ENCODE measurements at regions not wholly inside any gene's neighbourhood (a gene's known extent, or its start where the extent isn't known, plus 50 kb on each side); places are given as distances from the start of the nearest gene placed in this dataset.

DNA sequence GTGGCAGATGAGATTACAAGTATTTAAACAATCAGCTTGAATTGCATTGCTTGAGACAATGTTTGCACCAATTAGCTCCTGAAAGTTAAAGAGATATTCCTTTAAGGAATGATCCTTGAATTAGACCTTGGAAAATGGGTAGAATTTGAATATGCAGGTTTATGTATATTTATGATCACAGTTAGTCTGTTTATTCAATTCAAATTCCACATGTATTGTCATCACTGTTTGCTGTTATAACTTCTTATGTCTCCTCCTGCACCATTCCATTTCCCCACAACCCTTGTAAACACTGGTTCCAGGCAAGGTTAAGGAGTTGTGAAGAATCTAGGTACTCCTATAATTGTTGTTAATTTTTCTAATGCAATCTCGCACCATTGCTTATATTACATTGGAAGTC is 518.2 kb upstream of the PBX1 start:
- BruUV-seq (replicated peaks) = no TSS peak
- CTCF ChIA-PET = no interaction called here
- POLR2A ChIA-PET (ENCODE audit: low non-redundant PET) = no interaction called here
- Histone ChIP-seq H3K9me3 (ENCODE audit: low read depth, low read length, poor library complexity, severe bottlenecking) (no peaks in the 10 kb centered on the region), H3K27me3 (replicated peaks; ENCODE audit: insufficient read depth, low read depth, low read length, poor library complexity) (no peaks in the 10 kb centered on the region), H3K36me3 (ENCODE audit: insufficient read depth, low read length, poor library complexity, severe bottlenecking) (no peaks in the 10 kb centered on the region), H3K4me1 (ENCODE audit: insufficient read depth, low read length, poor library complexity, severe bottlenecking) (no peaks in the 10 kb centered on the region), H3K4me3 (ENCODE audit: low read depth, low read length, poor library complexity, severe bottlenecking) (no peak overlapping the region), H3K27ac (ENCODE audit: low read depth, low read length, poor library complexity, severe bottlenecking) (no peak overlapping the region)
- intact Hi-C loops (cut with micrococcal nuclease; ENCODE audit: unreplicated experiment) = no loop called here
- DNase-seq (ENCODE audit: low spot score) = no peak
- TF ChIP-seq, protein P1, sequence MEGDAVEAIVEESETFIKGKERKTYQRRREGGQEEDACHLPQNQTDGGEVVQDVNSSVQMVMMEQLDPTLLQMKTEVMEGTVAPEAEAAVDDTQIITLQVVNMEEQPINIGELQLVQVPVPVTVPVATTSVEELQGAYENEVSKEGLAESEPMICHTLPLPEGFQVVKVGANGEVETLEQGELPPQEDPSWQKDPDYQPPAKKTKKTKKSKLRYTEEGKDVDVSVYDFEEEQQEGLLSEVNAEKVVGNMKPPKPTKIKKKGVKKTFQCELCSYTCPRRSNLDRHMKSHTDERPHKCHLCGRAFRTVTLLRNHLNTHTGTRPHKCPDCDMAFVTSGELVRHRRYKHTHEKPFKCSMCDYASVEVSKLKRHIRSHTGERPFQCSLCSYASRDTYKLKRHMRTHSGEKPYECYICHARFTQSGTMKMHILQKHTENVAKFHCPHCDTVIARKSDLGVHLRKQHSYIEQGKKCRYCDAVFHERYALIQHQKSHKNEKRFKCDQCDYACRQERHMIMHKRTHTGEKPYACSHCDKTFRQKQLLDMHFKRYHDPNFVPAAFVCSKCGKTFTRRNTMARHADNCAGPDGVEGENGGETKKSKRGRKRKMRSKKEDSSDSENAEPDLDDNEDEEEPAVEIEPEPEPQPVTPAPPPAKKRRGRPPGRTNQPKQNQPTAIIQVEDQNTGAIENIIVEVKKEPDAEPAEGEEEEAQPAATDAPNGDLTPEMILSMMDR (conservative IDR thresholded peaks at IDR 0.05; ENCODE audit: low read depth, low read length) = no peak
- TF ChIP-seq EZH2 (IDR thresholded peaks at IDR 0.05; ENCODE audit: borderline replicate concordance, low read depth, low read length, poor library complexity, severe bottlenecking) = no peak

- no peak for DNase-seq (ENCODE audit: low spot score)
- no peak for TF ChIP-seq EZH2 (IDR thresholded peaks at IDR 0.05; ENCODE audit: borderline replicate concordance, low read depth, low read length, poor library complexity, severe bottlenecking)
- TF ChIP-seq, protein P1 (conservative IDR thresholded peaks at IDR 0.05; ENCODE audit: low read depth, low read length) = no peak
- Histone ChIP-seq H3K27me3 (replicated peaks; ENCODE audit: insufficient read depth, low read depth, low read length, poor library complexity) (no peaks in the 10 kb centered on the region), H3K27ac (ENCODE audit: low read depth, low read length, poor library complexity, severe bottlenecking) (no peak overlapping the region), H3K4me3 (ENCODE audit: low read depth, low read length, poor library complexity, severe bottlenecking) (no peak overlapping the region), H3K4me1 (ENCODE audit: insufficient read depth, low read length, poor library complexity, severe bottlenecking) (no peaks in the 10 kb centered on the region), H3K9me3 (ENCODE audit: low read depth, low read length, poor library complexity, severe bottlenecking) (no peaks in the 10 kb centered on the region), H3K36me3 (ENCODE audit: insufficient read depth, low read length, poor library complexity, severe bottlenecking) (no peaks in the 10 kb centered on the region)
- intact Hi-C loops (cut with micrococcal nuclease; ENCODE audit: unreplicated experiment) = no loop called here
- BruUV-seq (replicated peaks) = no TSS peak
- ChIA-PET CTCF (no interaction called here), POLR2A (ENCODE audit: low non-redundant PET) (no interaction called here)
Measured at GRCh38 chr1:164051782-164052181, 507.2 kb upstream of the PBX1 start.

DNA sequence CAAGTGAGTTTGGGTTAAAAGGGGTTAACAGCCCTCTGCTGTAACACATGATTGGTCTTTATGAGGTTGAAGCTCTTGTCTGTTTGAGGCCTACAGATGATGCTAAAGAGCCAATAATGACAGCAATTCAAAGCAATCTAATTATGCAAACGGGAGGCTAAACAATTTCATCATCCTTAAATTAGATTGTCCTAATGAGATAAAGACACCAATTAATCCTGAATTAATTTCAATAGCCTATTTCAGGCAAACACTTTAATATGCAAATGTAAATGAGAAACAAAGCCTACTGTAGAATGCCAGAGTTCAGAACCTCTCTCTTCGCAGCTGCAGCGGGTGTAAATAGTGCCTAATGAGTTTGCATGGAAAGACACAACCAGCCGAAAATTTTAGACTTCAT is 504.7 kb upstream of the PBX1 start:
- DNase-seq (ENCODE audit: low spot score) = no peak
- POLR2A ChIA-PET (ENCODE audit: low non-redundant PET) = no interaction called here
- Histone ChIP-seq H3K4me1 (ENCODE audit: insufficient read depth, low read length, poor library complexity, severe bottlenecking) (no peaks in the 10 kb centered on the region), H3K27me3 (replicated peaks; ENCODE audit: insufficient read depth, low read depth, low read length, poor library complexity) (no peaks in the 10 kb centered on the region), H3K9me3 (ENCODE audit: low read depth, low read length, poor library complexity, severe bottlenecking) (no peaks in the 10 kb centered on the region), H3K4me3 (ENCODE audit: low read depth, low read length, poor library complexity, severe bottlenecking) (no peak overlapping the region), H3K36me3 (ENCODE audit: insufficient read depth, low read length, poor library complexity, severe bottlenecking) (no peaks in the 10 kb centered on the region), H3K27ac (ENCODE audit: low read depth, low read length, poor library complexity, severe bottlenecking) (no peak overlapping the region)
- TF ChIP-seq, protein P1 (conservative IDR thresholded peaks at IDR 0.05; ENCODE audit: low read depth, low read length) = no peak
- no peak for TF ChIP-seq EZH2 (IDR thresholded peaks at IDR 0.05; ENCODE audit: borderline replicate concordance, low read depth, low read length, poor library complexity, severe bottlenecking)
- intact Hi-C loops (cut with micrococcal nuclease; ENCODE audit: unreplicated experiment) = no loop called here
- no TSS peak for BruUV-seq (replicated peaks)
- CTCF ChIA-PET = no interaction called here
